Testis (tissue), 2 donors: ENCODE measurements at regions not wholly inside any gene's neighbourhood (a gene's known extent, or its start where the extent isn't known, plus 50 kb on each side); places are given as distances from the start of the nearest gene placed in this dataset.

Experiments
- DNase-seq: peaks from one replicate; pipeline ENCODE4 v3.0.0-alpha.2; 2019
- H3K27ac ChIP-seq, 2 donors: fragments of 200-600 bp; sonication (generic); one replicate each; pipeline ENCODE4 v1.5.1; 2019
- H3K27me3 ChIP-seq: fragments of 200-600 bp; sonication (generic); one replicate; pipeline ENCODE4 v1.5.1; 2019
- H3K36me3 ChIP-seq: fragments of 200-600 bp; sonication (generic); one replicate; pipeline ENCODE4 v1.5.1; 2017; ENCODE audit warnings: low read depth; ENCODE audit errors: missing control alignments
- H3K4me1 ChIP-seq: fragments of 200-600 bp; sonication (generic); one replicate; pipeline ENCODE4 v1.5.1; 2019
- H3K4me3 ChIP-seq, 2 donors: fragments of 200-600 bp; sonication (generic); one replicate each; pipeline ENCODE4 v1.5.1; 2017 to 2019
- H3K9me3 ChIP-seq: fragments of 200-600 bp; sonication (generic); one replicate; pipeline ENCODE4 v1.5.1; 2017
- POLR2A ChIP-seq: fragments of 450-650 bp; IDR thresholded peaks from one replicate; pipeline ENCODE4 v1.6.1; 2017; ENCODE audit warnings: antibody characterized with exemption, mild to moderate bottlenecking, moderate library complexity
- WGBS, 2 donors: methylation state at CpG; one replicate each; pipeline ENCODE4 v1.1.5; 2018; 5-methylcytosine and 5-hydroxymethylcytosine counted together
- intact Hi-C: fragments of 100-400 bp; cut with DNase I; formaldehyde crosslinking; loops from one replicate; pipeline ENCODE4 v1.15.1; 2023; ENCODE audit warnings: low total_unique reads
- TF ChIP-seq, protein P1 (sequence below), 3 experiments: fragments of 450-650 bp in 2 of 3; fragments of 200-600 bp in 1 of 3; sonication (generic) in 1 of 3; IDR thresholded peaks; one replicate each; pipeline ENCODE4 v1.5.1; 2016 to 2019; ENCODE audit warnings: antibody characterized with exemption in 3 of 3, mild to moderate bottlenecking in 2 of 3, moderate library complexity in 1 of 3

DNA sequence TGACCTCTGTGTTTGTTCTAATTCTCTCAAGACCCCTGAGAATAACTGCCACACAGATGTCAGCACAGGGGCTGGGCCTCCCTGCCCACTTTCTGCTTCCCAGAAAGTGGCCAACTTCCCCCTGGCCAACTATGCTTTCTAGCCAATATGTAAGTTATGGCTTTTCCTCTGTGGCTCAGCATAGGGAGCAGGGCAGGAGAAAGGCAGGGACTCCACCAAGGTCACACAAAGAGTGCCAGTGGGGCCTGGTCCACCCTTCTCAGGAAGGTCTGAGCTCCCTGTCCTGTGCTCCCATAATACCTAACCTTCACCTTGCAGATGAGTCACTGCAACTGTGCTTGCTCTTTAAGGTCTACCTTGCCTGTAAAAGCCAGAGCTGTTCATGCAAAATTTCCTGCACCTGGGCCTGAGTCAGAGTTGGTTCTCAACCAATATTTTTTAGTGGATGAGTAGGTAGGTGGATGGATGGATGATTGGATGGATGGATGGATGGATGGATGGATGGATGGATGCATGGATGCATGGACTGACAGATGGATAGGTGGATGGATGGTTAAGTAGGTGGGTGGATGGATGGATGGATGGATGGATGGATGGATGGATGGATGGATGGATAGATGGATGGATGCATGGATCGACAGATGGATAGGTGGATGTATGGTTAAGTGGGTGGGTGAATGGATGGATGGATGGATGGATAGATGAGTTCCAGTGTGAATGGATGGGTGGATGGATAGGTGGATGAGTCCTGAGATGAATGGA is 64.2 kb downstream of the DIO3 start:
- intact Hi-C loops = no loop called here
- Histone ChIP-seq H3K4me1 (peaks cover 19% of the 10 kb centered on the region), H3K27ac (no peak overlapping the region), H3K27me3 (no peaks in the 10 kb centered on the region), H3K9me3 (no peaks in the 10 kb centered on the region), H3K36me3 (no peaks in the 10 kb centered on the region), H3K4me3 (no peak overlapping the region)
- no peak for DNase-seq
- 93 to 97% methylated on average over 1 of the region's 1 CpG for WGBS, 2 donors
- TF ChIP-seq POLR2A = no peak
- TF ChIP-seq, protein P1, sequence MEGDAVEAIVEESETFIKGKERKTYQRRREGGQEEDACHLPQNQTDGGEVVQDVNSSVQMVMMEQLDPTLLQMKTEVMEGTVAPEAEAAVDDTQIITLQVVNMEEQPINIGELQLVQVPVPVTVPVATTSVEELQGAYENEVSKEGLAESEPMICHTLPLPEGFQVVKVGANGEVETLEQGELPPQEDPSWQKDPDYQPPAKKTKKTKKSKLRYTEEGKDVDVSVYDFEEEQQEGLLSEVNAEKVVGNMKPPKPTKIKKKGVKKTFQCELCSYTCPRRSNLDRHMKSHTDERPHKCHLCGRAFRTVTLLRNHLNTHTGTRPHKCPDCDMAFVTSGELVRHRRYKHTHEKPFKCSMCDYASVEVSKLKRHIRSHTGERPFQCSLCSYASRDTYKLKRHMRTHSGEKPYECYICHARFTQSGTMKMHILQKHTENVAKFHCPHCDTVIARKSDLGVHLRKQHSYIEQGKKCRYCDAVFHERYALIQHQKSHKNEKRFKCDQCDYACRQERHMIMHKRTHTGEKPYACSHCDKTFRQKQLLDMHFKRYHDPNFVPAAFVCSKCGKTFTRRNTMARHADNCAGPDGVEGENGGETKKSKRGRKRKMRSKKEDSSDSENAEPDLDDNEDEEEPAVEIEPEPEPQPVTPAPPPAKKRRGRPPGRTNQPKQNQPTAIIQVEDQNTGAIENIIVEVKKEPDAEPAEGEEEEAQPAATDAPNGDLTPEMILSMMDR (IDR thresholded peaks at IDR 0.05) = no peak

DNA sequence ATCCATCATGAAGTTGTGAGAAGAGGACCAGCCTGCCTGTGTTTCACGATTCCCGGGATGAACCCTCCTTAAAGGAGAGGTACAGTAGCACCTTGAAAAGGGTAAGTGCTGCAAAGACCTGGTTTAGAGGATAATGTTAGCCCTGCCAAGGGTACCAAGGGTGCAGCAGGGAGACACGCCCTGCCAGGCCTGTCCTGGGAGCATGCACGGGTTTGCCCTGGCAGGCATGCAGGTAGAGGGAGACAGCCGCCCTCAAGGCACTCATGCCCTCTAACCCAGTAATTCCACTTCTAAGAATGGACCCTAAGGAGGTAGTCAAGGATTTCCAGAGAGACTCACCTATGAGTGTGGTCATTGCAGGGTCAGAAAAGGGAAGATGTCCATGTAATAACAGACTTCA is 65.0 kb downstream of the DIO3 start:
- no peak for DNase-seq
- no peak overlapping the region for H3K4me3 ChIP-seq
- TF ChIP-seq, protein P1 (IDR thresholded peaks at IDR 0.05) = no peak
- TF ChIP-seq POLR2A = no peak
- intact Hi-C loops = no loop called here
- no peaks in the 10 kb centered on the region for H3K27me3 ChIP-seq
- no peak overlapping the region for H3K27ac ChIP-seq
- peaks cover 19% of the 10 kb centered on the region for H3K4me1 ChIP-seq
- 93 to 99% methylated on average over 5 of the region's 5 CpGs for WGBS, 2 donors
- no peaks in the 10 kb centered on the region for H3K36me3 ChIP-seq
- no peaks in the 10 kb centered on the region for H3K9me3 ChIP-seq

DNA sequence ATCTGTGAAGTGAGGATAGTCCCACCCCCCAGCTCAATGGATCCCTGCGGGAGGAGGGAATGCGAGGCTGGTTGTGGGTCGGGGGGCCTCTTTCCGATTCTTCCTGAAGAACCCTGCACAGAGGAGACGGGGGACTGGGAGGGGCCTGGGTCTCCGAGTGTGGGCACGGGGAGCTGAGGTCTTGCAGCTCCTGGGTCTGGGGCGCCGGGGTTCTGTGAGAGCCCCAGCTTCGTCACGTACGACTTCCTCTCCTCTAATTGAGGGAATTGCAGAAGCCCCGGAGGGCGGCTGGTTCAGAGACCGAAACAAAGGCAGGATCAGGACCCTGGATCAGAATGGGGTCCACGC is 66.6 kb downstream of the DIO3 start:
- peaks cover 19% of the 10 kb centered on the region for H3K4me1 ChIP-seq
- H3K27me3 ChIP-seq = no peaks in the 10 kb centered on the region
- no peak for DNase-seq
- TF ChIP-seq, protein P1 (IDR thresholded peaks at IDR 0.05) = no peak
- no peak for TF ChIP-seq POLR2A
- H3K27ac ChIP-seq = no peak overlapping the region
- H3K9me3 ChIP-seq = no peaks in the 10 kb centered on the region
- H3K4me3 ChIP-seq = peak overlapping the region; percentile 12 to 30
- intact Hi-C loops = no loop called here
- 50 to 52% methylated on average over 16 of the region's 16 CpGs for whole genome bisulfite sequencing, 2 donors
- no peaks in the 10 kb centered on the region for H3K36me3 ChIP-seq

DNA sequence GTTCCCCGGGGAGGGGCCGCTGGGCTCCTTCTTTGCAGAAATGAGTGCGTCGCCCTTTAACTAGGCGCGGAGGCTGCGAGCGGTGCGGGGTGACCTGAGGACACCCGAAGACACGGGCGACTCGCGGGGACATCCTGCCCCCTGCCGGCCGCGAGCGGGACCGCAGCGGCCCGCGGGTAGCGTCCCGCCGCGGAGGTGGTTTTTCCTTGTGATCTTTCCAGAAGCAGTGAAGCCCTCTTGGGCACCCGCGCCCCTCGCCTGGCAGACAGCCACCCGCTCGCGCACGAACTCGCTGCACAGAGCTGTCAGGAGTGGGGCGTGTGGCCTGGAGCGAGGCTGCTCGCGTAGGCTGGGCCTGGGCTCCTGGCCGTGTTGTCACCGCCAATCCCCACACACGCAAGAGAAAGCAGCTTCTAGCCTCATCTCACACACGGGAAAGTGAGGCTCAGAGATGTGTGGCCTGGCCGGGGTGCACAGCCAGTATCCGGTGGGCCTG is 67.2 kb downstream of the DIO3 start:
- Histone ChIP-seq H3K27me3 (no peaks in the 10 kb centered on the region), H3K36me3 (no peaks in the 10 kb centered on the region), H3K27ac (peak overlapping the region; percentile 61 to 66), H3K4me3 (peak overlapping the region; percentile 12 to 30), H3K4me1 (peaks cover 19% of the 10 kb centered on the region), H3K9me3 (no peaks in the 10 kb centered on the region)
- intact Hi-C loops = no loop called here
- DNase-seq = peak; percentile 90
- WGBS, 2 donors = 0 to 3% methylated on average over 19 to 37 of the region's 44 CpGs
- TF ChIP-seq, protein P1 (IDR thresholded peaks at IDR 0.05) = peak; percentile 97 to 99 (median 98)
- TF ChIP-seq POLR2A = no peak

DNA sequence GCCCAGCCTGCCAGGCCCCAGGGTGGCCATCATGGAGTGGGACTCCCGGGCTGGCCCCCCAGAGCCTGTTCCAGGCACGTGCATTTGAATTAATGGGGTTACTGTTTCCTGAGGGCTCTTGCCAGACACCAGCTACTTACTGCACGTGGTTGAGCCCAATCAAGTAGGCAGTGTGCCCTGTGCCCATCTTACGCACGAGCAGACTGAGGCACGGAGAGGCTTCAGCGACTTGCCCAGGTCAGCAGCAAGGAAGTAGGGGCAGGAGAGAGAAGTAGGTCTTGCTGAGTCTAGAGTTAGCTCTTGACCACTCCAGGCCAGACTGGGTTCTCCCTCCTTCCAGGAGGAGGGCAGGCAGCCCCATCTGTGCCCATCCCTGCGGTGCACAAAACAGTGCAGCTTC is 67.7 kb downstream of the DIO3 start:
- WGBS, 2 donors = 57 to 92% methylated on average over 1 to 8 of the region's 8 CpGs
- intact Hi-C loops = no loop called here
- Histone ChIP-seq H3K9me3 (no peaks in the 10 kb centered on the region), H3K4me3 (peak overlapping the region in 1 of 2 donors; percentile 30), H3K27ac (peak overlapping the region; percentile 61 to 66), H3K36me3 (no peaks in the 10 kb centered on the region), H3K27me3 (no peaks in the 10 kb centered on the region), H3K4me1 (peaks cover 19% of the 10 kb centered on the region)
- no peak for TF ChIP-seq POLR2A
- TF ChIP-seq, protein P1 (IDR thresholded peaks at IDR 0.05) = no peak
- no peak for DNase-seq
